Colonic mucosa (tissue), 4 donors: ENCODE measurements at regions not wholly inside any gene's neighbourhood (a gene's known extent, or its start where the extent isn't known, plus 50 kb on each side); places are given as distances from the start of the nearest gene placed in this dataset.

Experiments used
- DNase-seq: peaks from one replicate; pipeline ENCODE4 v3.0.0-alpha.2; 2020
- H3K27ac ChIP-seq: fragments of 200-600 bp; one replicate; pipeline ENCODE4 v1.8.0; 2021
- H3K27me3 ChIP-seq: fragments of 200-600 bp; one replicate; pipeline ENCODE4 v1.8.0; 2021
- H3K36me3 ChIP-seq: fragments of 200-600 bp; one replicate; pipeline ENCODE4 v1.8.0; 2021
- H3K4me1 ChIP-seq: fragments of 200-600 bp; one replicate; pipeline ENCODE4 v1.8.0; 2021; ENCODE audit warnings: mild to moderate bottlenecking
- H3K4me3 ChIP-seq: fragments of 200-600 bp; one replicate; pipeline ENCODE4 v1.8.0; 2021
- H3K9ac ChIP-seq, 2 donors: one replicate each; pipeline ENCODE4 v1.7.0; 2013; ENCODE audit warnings: control low read depth in 2 of 2, low read depth in 2 of 2, low read length in 2 of 2
- H3K9me3 ChIP-seq: fragments of 200-600 bp; one replicate; pipeline ENCODE4 v1.8.0; 2021
- CTCF ChIP-seq: fragments of 200-600 bp; IDR thresholded peaks from one replicate; pipeline ENCODE4 v1.8.0; 2022; ENCODE audit warnings: antibody characterized with exemption, mild to moderate bottlenecking
- intact Hi-C: fragments of 100-400 bp; cut with DNase I; formaldehyde crosslinking; loops from one replicate; pipeline ENCODE4 v1.14.1; 2022
- donor health status: healthy.
- donor health status: DM: no; HTN: no; CAD: no.
- donor health status: DM: no; HTN: no; CAD: no.

- TF ChIP-seq CTCF: no peak
- DNase-seq: no peak
- Histone ChIP-seq H3K4me1 (no peaks in the 10 kb centered on the region), H3K9ac (no peak overlapping the region), H3K9me3 (no peaks in the 10 kb centered on the region), H3K27ac (no peak overlapping the region), H3K36me3 (no peaks in the 10 kb centered on the region), H3K27me3 (no peaks in the 10 kb centered on the region), H3K4me3 (no peak overlapping the region)
- intact Hi-C loops: no loop called here
These were observed 463.7 kb upstream of the CFAP20DC start for GRCh38 chr3:59513570-59513969.

DNA sequence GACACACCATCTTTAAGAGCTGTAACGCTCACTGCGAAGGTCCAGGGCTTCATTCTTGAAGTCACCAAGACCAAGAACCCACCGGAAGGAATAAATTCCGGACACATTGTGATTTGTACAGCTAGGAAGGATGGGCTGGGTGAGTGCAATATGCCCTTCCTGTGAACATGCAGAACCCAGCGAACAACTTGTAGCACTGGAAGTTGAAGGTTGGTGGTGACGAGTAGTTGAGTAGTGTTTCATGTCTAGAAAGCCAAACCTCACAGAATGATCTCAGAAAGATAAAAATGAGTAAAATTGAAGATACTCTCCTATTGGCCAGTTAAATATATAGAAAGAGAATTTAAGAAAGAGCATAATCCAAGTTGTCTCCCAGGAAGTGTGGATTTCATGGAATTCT is 462.2 kb upstream of the CFAP20DC start:
- intact Hi-C loops: no loop called here
- no peak for DNase-seq
- H3K36me3 ChIP-seq: no peaks in the 10 kb centered on the region
- no peak overlapping the region for H3K27ac ChIP-seq
- no peak overlapping the region for H3K4me3 ChIP-seq
- no peak for TF ChIP-seq CTCF
- no peak overlapping the region for H3K9ac ChIP-seq
- no peaks in the 10 kb centered on the region for H3K27me3 ChIP-seq
- no peaks in the 10 kb centered on the region for H3K4me1 ChIP-seq
- H3K9me3 ChIP-seq: no peaks in the 10 kb centered on the region

GRCh38 chr3:59510576-59510975 is 460.8 kb upstream of the CFAP20DC start:
- no peak overlapping the region for H3K9ac ChIP-seq
- no peak for DNase-seq
- H3K4me3 ChIP-seq: no peak overlapping the region
- intact Hi-C loops: no loop called here
- no peaks in the 10 kb centered on the region for H3K27me3 ChIP-seq
- H3K36me3 ChIP-seq: no peaks in the 10 kb centered on the region
- TF ChIP-seq CTCF: no peak
- no peaks in the 10 kb centered on the region for H3K4me1 ChIP-seq
- H3K27ac ChIP-seq: no peak overlapping the region
- no peaks in the 10 kb centered on the region for H3K9me3 ChIP-seq

GRCh38 chr3:59508273-59508672 is 458.4 kb upstream of the CFAP20DC start:
- Histone ChIP-seq H3K27me3 (no peaks in the 10 kb centered on the region), H3K36me3 (no peaks in the 10 kb centered on the region), H3K9me3 (no peaks in the 10 kb centered on the region), H3K4me3 (no peak overlapping the region), H3K9ac (no peak overlapping the region), H3K27ac (no peak overlapping the region), H3K4me1 (no peaks in the 10 kb centered on the region)
- no peak for DNase-seq
- intact Hi-C loops: no loop called here
- no peak for TF ChIP-seq CTCF

DNA sequence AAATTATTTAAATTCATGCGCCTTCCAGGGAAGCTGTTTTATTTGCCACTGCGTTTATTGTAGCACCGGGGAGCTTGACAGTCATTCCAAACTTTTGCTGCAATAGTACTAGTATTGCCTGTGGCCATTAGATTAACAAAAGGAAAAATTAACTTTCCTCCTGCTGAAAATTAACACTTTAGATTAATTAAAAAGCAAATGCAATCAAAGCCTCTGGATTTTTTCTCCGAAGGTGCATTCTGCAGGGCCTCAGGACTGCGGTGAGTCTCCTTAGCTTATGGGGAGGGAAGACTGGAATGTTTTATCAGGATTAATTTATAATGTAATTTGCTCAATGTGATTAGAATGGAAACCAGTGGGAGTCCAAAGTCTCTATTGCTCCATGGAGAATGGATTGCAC is 456.4 kb upstream of the CFAP20DC start:
- Histone ChIP-seq H3K27me3 (no peaks in the 10 kb centered on the region), H3K9ac (no peak overlapping the region), H3K9me3 (no peaks in the 10 kb centered on the region), H3K4me1 (no peaks in the 10 kb centered on the region), H3K36me3 (no peaks in the 10 kb centered on the region), H3K27ac (no peak overlapping the region), H3K4me3 (no peak overlapping the region)
- DNase-seq: no peak
- no peak for TF ChIP-seq CTCF
- intact Hi-C loops: no loop called here

GRCh38 chr3:59503441-59503840 is 453.6 kb upstream of the CFAP20DC start:
- H3K4me1 ChIP-seq: no peaks in the 10 kb centered on the region
- TF ChIP-seq CTCF: no peak
- no peaks in the 10 kb centered on the region for H3K9me3 ChIP-seq
- no peaks in the 10 kb centered on the region for H3K27me3 ChIP-seq
- intact Hi-C loops: no loop called here
- H3K27ac ChIP-seq: no peak overlapping the region
- DNase-seq: no peak
- no peak overlapping the region for H3K4me3 ChIP-seq
- H3K36me3 ChIP-seq: no peaks in the 10 kb centered on the region
- no peak overlapping the region for H3K9ac ChIP-seq
